GM21528 (cell line): ENCODE measurements at regions not wholly inside any gene's neighbourhood (a gene's known extent, or its start where the extent isn't known, plus 50 kb on each side); places are given as distances from the start of the nearest gene placed in this dataset.
"Not testable (repeated sequence)": the region's sequence is repeated elsewhere in the genome, so short reads cannot be mapped to it uniquely, and the experiment has no call there.

Source experiments
- ATAC-seq: cut with Tn5 transposase; IDR thresholded peaks from one replicate; pipeline ENCODE4 v1.9.1; 2021; ENCODE audit warnings: mild to moderate bottlenecking, moderate library complexity; ENCODE audit not compliant: unreplicated experiment, low FRiP score

- ATAC-seq = no peak
Measured at GRCh38 chr3:40691452-40691861, 166.7 kb downstream of the ZNF621 start.

GRCh38 chr3:40695848-40696247, 171.1 kb downstream of the ZNF621 start:
- ATAC-seq = no peak

GRCh38 chr3:40698611-40699010, 173.9 kb downstream of the ZNF621 start:
- not testable (repeated sequence) for ATAC-seq

GRCh38 chr3:40701016-40701588, 176.3 kb downstream of the ZNF621 start:
- ATAC-seq = no peak

- no peak for ATAC-seq
Measured at GRCh38 chr3:40704224-40704623, 179.5 kb downstream of the ZNF621 start.

GRCh38 chr3:40705663-40706062, 180.9 kb downstream of the ZNF621 start:
- ATAC-seq = no peak

- no peak for ATAC-seq
Measured at GRCh38 chr3:40713306-40713705, 188.5 kb downstream of the ZNF621 start.

- no peak for ATAC-seq
Measured at GRCh38 chr3:40713795-40714194, 189.0 kb downstream of the ZNF621 start.

- ATAC-seq = no peak
Measured at GRCh38 chr3:40714771-40715345, 190.1 kb downstream of the ZNF621 start.

- no peak for ATAC-seq
Measured at GRCh38 chr3:40715551-40715950, 190.8 kb downstream of the ZNF621 start.

GRCh38 chr3:40717471-40717870, 192.7 kb downstream of the ZNF621 start:
- no peak for ATAC-seq

- ATAC-seq = peak; percentile 32
Measured at GRCh38 chr3:40718209-40718608, 193.4 kb downstream of the ZNF621 start.

GRCh38 chr3:40718681-40719080, 193.9 kb downstream of the ZNF621 start:
- peak; percentile 92 for ATAC-seq

- ATAC-seq = no peak
Measured at GRCh38 chr3:40719660-40720287, 195.0 kb downstream of the ZNF621 start.

GRCh38 chr3:40720341-40720740, 195.6 kb downstream of the ZNF621 start:
- ATAC-seq = no peak

GRCh38 chr3:40720863-40721262, 196.1 kb downstream of the ZNF621 start:
- no peak for ATAC-seq

GRCh38 chr3:40723083-40723660, 198.4 kb downstream of the ZNF621 start:
- ATAC-seq = no peak

GRCh38 chr3:40725031-40725430, 200.3 kb downstream of the ZNF621 start:
- no peak for ATAC-seq

GRCh38 chr3:40731445-40731844, 206.7 kb downstream of the ZNF621 start:
- no peak for ATAC-seq

GRCh38 chr3:40736943-40737342, 212.2 kb downstream of the ZNF621 start:
- ATAC-seq = no peak

GRCh38 chr3:40737343-40737742, 212.6 kb downstream of the ZNF621 start:
- no peak for ATAC-seq

GRCh38 chr3:40739971-40740370, 215.2 kb downstream of the ZNF621 start:
- ATAC-seq = no peak
